ENCODE measurements at regions not wholly inside any gene's neighbourhood (a gene's known extent, or its start where the extent isn't known, plus 50 kb on each side); places are given as distances from the start of the nearest gene placed in this dataset.

DNA sequence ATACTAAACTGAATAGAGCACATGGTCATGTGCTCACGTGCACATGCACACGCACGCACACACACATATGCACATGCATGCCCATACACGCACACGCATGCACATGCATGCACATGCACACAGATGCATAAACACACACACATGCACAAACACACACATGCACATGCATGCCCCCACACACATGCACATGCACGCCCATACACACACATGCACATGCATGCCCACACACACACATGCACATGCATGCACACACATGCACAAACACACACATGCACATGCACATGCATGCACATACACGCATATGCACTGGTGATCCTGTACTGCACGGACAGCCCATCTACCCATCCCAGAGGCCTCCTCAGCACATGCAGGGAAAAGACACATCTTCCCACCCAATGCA is 426.6 kb downstream of the OCA2 start:
- TF ChIP-seq, protein P1, sequence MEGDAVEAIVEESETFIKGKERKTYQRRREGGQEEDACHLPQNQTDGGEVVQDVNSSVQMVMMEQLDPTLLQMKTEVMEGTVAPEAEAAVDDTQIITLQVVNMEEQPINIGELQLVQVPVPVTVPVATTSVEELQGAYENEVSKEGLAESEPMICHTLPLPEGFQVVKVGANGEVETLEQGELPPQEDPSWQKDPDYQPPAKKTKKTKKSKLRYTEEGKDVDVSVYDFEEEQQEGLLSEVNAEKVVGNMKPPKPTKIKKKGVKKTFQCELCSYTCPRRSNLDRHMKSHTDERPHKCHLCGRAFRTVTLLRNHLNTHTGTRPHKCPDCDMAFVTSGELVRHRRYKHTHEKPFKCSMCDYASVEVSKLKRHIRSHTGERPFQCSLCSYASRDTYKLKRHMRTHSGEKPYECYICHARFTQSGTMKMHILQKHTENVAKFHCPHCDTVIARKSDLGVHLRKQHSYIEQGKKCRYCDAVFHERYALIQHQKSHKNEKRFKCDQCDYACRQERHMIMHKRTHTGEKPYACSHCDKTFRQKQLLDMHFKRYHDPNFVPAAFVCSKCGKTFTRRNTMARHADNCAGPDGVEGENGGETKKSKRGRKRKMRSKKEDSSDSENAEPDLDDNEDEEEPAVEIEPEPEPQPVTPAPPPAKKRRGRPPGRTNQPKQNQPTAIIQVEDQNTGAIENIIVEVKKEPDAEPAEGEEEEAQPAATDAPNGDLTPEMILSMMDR (IDR thresholded peaks at IDR 0.05): no peak
- no peak for TF ChIP-seq POLR2A (IDR thresholded peaks at IDR 0.05)

All from esophagus squamous epithelium (tissue), 4 donors.